Stomach (tissue), 4 donors: ENCODE measurements at regions not wholly inside any gene's neighbourhood (a gene's known extent, or its start where the extent isn't known, plus 50 kb on each side); places are given as distances from the start of the nearest gene placed in this dataset.

Experiments
- EP300 ChIP-seq: sonication (generic); formaldehyde crosslinking; IDR thresholded peaks from one replicate; pipeline ENCODE4 v1.6.1; 2017; ENCODE audit warnings: antibody characterized with exemption
- POLR2AphosphoS5 ChIP-seq, 3 donors: sonication (generic); formaldehyde crosslinking; IDR thresholded peaks; one replicate each; pipeline ENCODE4 v1.6.1; 2016; ENCODE audit warnings: antibody characterized with exemption in 3 of 3
- TF ChIP-seq, protein P1 (sequence below), 7 experiments: fragments of 450-650 bp in 4 of 7; fragments of 200-600 bp in 3 of 7; sonication (generic) in 3 of 7; IDR thresholded peaks; one replicate each; pipeline ENCODE4 v1.5.1; 2016 to 2019; ENCODE audit warnings: antibody characterized with exemption in 7 of 7, control low read depth in 2 of 7, mild to moderate bottlenecking in 1 of 7

DNA sequence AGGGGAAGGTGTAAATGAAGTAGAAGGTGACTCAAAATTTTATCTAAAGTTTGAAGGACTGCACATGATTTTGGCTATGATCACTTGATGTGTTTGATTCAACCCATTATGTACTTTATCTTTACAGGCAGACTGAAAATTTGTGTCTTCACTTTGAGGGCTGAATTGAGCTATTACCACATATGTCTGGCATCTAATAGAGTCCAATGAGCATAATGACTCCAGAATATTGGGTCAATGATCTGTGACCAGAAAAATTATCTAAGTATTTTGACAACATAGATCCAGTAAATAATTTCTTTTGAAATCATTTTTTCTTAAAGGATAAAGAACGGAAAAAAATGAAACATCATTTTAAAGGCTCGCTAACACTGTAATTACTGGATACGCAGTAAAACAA is 2810.0 kb downstream of the PCDH9 start:
- TF ChIP-seq, protein P1, sequence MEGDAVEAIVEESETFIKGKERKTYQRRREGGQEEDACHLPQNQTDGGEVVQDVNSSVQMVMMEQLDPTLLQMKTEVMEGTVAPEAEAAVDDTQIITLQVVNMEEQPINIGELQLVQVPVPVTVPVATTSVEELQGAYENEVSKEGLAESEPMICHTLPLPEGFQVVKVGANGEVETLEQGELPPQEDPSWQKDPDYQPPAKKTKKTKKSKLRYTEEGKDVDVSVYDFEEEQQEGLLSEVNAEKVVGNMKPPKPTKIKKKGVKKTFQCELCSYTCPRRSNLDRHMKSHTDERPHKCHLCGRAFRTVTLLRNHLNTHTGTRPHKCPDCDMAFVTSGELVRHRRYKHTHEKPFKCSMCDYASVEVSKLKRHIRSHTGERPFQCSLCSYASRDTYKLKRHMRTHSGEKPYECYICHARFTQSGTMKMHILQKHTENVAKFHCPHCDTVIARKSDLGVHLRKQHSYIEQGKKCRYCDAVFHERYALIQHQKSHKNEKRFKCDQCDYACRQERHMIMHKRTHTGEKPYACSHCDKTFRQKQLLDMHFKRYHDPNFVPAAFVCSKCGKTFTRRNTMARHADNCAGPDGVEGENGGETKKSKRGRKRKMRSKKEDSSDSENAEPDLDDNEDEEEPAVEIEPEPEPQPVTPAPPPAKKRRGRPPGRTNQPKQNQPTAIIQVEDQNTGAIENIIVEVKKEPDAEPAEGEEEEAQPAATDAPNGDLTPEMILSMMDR (IDR thresholded peaks at IDR 0.05): no peak
- TF ChIP-seq POLR2AphosphoS5 (IDR thresholded peaks at IDR 0.05) (no peak), EP300 (no peak)
